HL-60/S4 treated with retinoic acid at 250 ng/mL for 4 days and 3 days (cell line): ENCODE measurements at regions not wholly inside any gene's neighbourhood (a gene's known extent, or its start where the extent isn't known, plus 50 kb on each side); places are given as distances from the start of the nearest gene placed in this dataset.

Experiments used
- in situ Hi-C: fragments of 300-500 bp; cut with MboI; formaldehyde crosslinking; loops from 2 replicates; pipeline ENCODE4 v1.7.0; 2022; ENCODE audit warnings: low sequenced_read_pairs

GRCh38 chr13:78239714-78240113, 321.1 kb upstream of the EDNRB start:
- in situ Hi-C loops: no loop called here

- in situ Hi-C loops: no loop called here
These were observed 320.3 kb upstream of the EDNRB start for GRCh38 chr13:78238911-78239310.

GRCh38 chr13:78228940-78229339, 310.3 kb upstream of the EDNRB start:
- in situ Hi-C loops: no loop called here

GRCh38 chr13:78228211-78228610, 309.6 kb upstream of the EDNRB start:
- in situ Hi-C loops: no loop called here

- in situ Hi-C loops: no loop called here
These were observed 309.1 kb upstream of the EDNRB start for GRCh38 chr13:78227709-78228108.

GRCh38 chr13:78215458-78216108, 297.0 kb upstream of the EDNRB start:
- in situ Hi-C loops: no loop called here

GRCh38 chr13:78201411-78201810, 282.8 kb upstream of the EDNRB start:
- in situ Hi-C loops: no loop called here

- in situ Hi-C loops: no loop called here
These were observed 280.2 kb upstream of the EDNRB start for GRCh38 chr13:78198821-78199220.

GRCh38 chr13:78198419-78198818, 279.8 kb upstream of the EDNRB start:
- in situ Hi-C loops: no loop called here

GRCh38 chr13:78197231-78197630, 278.6 kb upstream of the EDNRB start:
- in situ Hi-C loops: no loop called here

GRCh38 chr13:78194904-78195639, 276.4 kb upstream of the EDNRB start:
- in situ Hi-C loops: no loop called here

- in situ Hi-C loops: no loop called here
These were observed 275.2 kb upstream of the EDNRB start for GRCh38 chr13:78193846-78194245.

GRCh38 chr13:78192716-78193115, 274.1 kb upstream of the EDNRB start:
- in situ Hi-C loops: no loop called here

- in situ Hi-C loops: no loop called here
These were observed 271.7 kb upstream of the EDNRB start for GRCh38 chr13:78190296-78190695.

GRCh38 chr13:78187781-78188180, 269.1 kb upstream of the EDNRB start:
- in situ Hi-C loops: no loop called here

- in situ Hi-C loops: no loop called here
These were observed 267.1 kb upstream of the EDNRB start for GRCh38 chr13:78185700-78186099.

GRCh38 chr13:78183732-78184131, 265.1 kb upstream of the EDNRB start:
- in situ Hi-C loops: no loop called here

GRCh38 chr13:78182813-78183212, 264.2 kb upstream of the EDNRB start:
- in situ Hi-C loops: no loop called here

- in situ Hi-C loops: no loop called here
These were observed 258.7 kb upstream of the EDNRB start for GRCh38 chr13:78177306-78177705.

GRCh38 chr13:78176880-78177279, 258.2 kb upstream of the EDNRB start:
- in situ Hi-C loops: no loop called here

- in situ Hi-C loops: no loop called here
These were observed 250.8 kb upstream of the EDNRB start for GRCh38 chr13:78169386-78169785.

GRCh38 chr13:78168981-78169380, 250.3 kb upstream of the EDNRB start:
- in situ Hi-C loops: no loop called here

- in situ Hi-C loops: no loop called here
These were observed 242.6 kb upstream of the EDNRB start for GRCh38 chr13:78161266-78161665.
